BJ (cell line): ENCODE measurements at regions not wholly inside any gene's neighbourhood (a gene's known extent, or its start where the extent isn't known, plus 50 kb on each side); places are given as distances from the start of the nearest gene placed in this dataset.

Experiments used
- CTCF ChIA-PET: fragments of 350-600 bp; formaldehyde crosslinking; extraction: SDS; loops from one replicate; lab custom pipeline; 2021; ENCODE audit warnings: antibody characterized with exemption, inconsistent platforms; lab: Yijun Ruan, JAX
- POLR2A ChIA-PET: fragments of 300-600 bp; sonication (Branson Sonifier 250); formaldehyde crosslinking; extraction: SDS; loops from one replicate; lab custom pipeline; 2021; ENCODE audit warnings: antibody characterized with exemption; lab: Charles Lee
- DNase-seq: peaks from one replicate; pipeline ENCODE4 v3.0.0-alpha.2; 2011; ENCODE audit warnings: low read depth
- H3K27me3 ChIP-seq: 2 replicates; pipeline ENCODE4 v1.6.0; 2011; ENCODE audit warnings: low read length; ENCODE audit not compliant: control insufficient read depth, insufficient read depth
- H3K36me3 ChIP-seq: 2 replicates; pipeline ENCODE4 v1.5.1; 2011; ENCODE audit warnings: low read length; ENCODE audit not compliant: control insufficient read depth, insufficient read depth
- H3K4me3 ChIP-seq: 2 replicates; pipeline ENCODE4 v1.5.1; 2011; ENCODE audit warnings: low read depth, mild to moderate bottlenecking, control low read depth, low read length
- CTCF ChIP-seq: IDR thresholded peaks from 2 replicates; pipeline ENCODE4 v1.5.1; 2011; ENCODE audit warnings: low read depth, mild to moderate bottlenecking, control low read depth, inconsistent platforms, low read length, moderate library complexity; ENCODE audit not compliant: insufficient read depth

- POLR2A ChIA-PET: no interaction called here
These were observed 296.9 kb upstream of the TRIB2 start for GRCh38 chr2:12419803-12420202.

GRCh38 chr2:12421046-12421445 is 295.7 kb upstream of the TRIB2 start:
- no peaks in the 10 kb centered on the region for H3K36me3 ChIP-seq
- DNase-seq: no peak
- H3K4me3 ChIP-seq: no peak overlapping the region
- ChIA-PET POLR2A (no interaction called here), CTCF (no interaction called here)
- H3K27me3 ChIP-seq: peaks cover 2% of the 10 kb centered on the region; the same call in 1 of the 2 replicates
- no peak for TF ChIP-seq CTCF

More at GRCh38 chr2:12419803-12420202, 296.9 kb upstream of the TRIB2 start:
- Histone ChIP-seq H3K27me3 (peaks cover 2% of the 10 kb centered on the region; the same call in 1 of the 2 replicates), H3K4me3 (no peak overlapping the region), H3K36me3 (no peaks in the 10 kb centered on the region)
- TF ChIP-seq CTCF: no peak
- no peak for DNase-seq
- CTCF ChIA-PET: interaction anchor here (0.6 to 1.4 kb wide), 3 partner anchors 16 to 584 kb away, joined by 3 to 4 read pairs (median 3); no protein-coding TSS in a partner anchor

GRCh38 chr2:12424219-12424618 is 292.5 kb upstream of the TRIB2 start:
- CTCF ChIA-PET: no interaction called here
- DNase-seq: no peak
- TF ChIP-seq CTCF: no peak
- H3K36me3 ChIP-seq: no peaks in the 10 kb centered on the region
- H3K27me3 ChIP-seq: peaks cover 2% of the 10 kb centered on the region; the same call in 1 of the 2 replicates
- no peak overlapping the region for H3K4me3 ChIP-seq
- POLR2A ChIA-PET: no interaction called here

GRCh38 chr2:12424809-12425208 is 291.9 kb upstream of the TRIB2 start:
- H3K4me3 ChIP-seq: no peak overlapping the region
- POLR2A ChIA-PET: no interaction called here
- no peak for TF ChIP-seq CTCF
- no peaks in the 10 kb centered on the region for H3K36me3 ChIP-seq
- H3K27me3 ChIP-seq: peaks cover 2% of the 10 kb centered on the region; the same call in 1 of the 2 replicates
- CTCF ChIA-PET: no interaction called here
- no peak for DNase-seq

GRCh38 chr2:12428324-12428723 is 288.4 kb upstream of the TRIB2 start:
- ChIA-PET CTCF (no interaction called here), POLR2A (no interaction called here)
- TF ChIP-seq CTCF: no peak
- no peak for DNase-seq
- Histone ChIP-seq H3K27me3 (peaks cover 1% of the 10 kb centered on the region; the same call in 1 of the 2 replicates), H3K4me3 (no peak overlapping the region), H3K36me3 (no peaks in the 10 kb centered on the region)
